AG08396 (cell line): ENCODE measurements at regions not wholly inside any gene's neighbourhood (a gene's known extent, or its start where the extent isn't known, plus 50 kb on each side); places are given as distances from the start of the nearest gene placed in this dataset.

Experiments used
- DNase-seq: peaks from one replicate; pipeline ENCODE4 v3.0.0; 2012; ENCODE audit warnings: low spot score, mixed read lengths

GRCh38 chr7:34603711-34604444, 54.1 kb upstream of the NPSR1 start:
- no peak for DNase-seq
